ENCODE measurements at regions not wholly inside any gene's neighbourhood (a gene's known extent, or its start where the extent isn't known, plus 50 kb on each side); places are given as distances from the start of the nearest gene placed in this dataset.

DNA sequence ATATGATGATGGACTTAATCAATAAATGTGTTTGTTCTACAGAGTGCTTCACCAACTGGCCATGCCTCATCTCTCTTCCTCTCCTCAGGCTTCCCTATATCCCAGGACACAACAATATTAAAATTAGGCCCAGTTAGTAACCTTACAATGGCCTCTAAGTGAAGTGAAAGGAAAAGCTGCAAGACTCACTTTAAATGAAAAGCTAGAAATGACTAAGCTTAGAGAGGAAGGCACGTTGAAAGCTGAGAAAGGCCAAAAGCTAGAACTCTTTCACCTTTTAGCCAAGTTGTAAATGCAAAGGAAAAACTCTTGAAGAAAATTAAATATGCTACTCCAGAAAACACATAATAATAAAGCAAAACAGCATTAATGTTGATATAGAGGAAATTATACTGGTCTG is 1010.3 kb downstream of the NAALADL2 start:
- DNase-seq (ENCODE audit: low read depth): no peak
- H3K4me3 ChIP-seq (ENCODE audit: low read depth, low read length): no peak overlapping the region
- TF ChIP-seq, protein P1, sequence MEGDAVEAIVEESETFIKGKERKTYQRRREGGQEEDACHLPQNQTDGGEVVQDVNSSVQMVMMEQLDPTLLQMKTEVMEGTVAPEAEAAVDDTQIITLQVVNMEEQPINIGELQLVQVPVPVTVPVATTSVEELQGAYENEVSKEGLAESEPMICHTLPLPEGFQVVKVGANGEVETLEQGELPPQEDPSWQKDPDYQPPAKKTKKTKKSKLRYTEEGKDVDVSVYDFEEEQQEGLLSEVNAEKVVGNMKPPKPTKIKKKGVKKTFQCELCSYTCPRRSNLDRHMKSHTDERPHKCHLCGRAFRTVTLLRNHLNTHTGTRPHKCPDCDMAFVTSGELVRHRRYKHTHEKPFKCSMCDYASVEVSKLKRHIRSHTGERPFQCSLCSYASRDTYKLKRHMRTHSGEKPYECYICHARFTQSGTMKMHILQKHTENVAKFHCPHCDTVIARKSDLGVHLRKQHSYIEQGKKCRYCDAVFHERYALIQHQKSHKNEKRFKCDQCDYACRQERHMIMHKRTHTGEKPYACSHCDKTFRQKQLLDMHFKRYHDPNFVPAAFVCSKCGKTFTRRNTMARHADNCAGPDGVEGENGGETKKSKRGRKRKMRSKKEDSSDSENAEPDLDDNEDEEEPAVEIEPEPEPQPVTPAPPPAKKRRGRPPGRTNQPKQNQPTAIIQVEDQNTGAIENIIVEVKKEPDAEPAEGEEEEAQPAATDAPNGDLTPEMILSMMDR (conservative IDR thresholded peaks at IDR 0.05; ENCODE audit: low read depth, low read length): no peak

DNA sequence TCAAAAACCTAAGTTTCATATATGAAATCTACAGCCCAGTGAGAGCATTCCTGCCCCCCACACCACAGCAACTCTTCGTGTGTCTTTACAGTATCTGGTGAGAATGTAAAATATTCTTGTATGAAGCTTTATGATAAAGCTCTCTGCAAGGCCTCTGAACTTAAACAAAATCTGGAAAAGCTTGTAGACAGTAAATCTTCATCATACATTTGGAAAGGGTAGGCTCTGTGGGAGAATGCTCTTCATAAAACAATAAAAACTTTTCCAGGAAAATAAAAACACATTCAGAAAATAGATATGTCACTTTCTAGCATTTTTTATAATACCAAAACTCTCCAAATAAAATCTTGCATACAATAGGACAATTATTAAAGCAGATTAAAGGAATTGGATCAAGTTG is 1009.5 kb downstream of the NAALADL2 start:
- no peak overlapping the region for H3K4me3 ChIP-seq (ENCODE audit: low read depth, low read length)
- TF ChIP-seq, protein P1 (conservative IDR thresholded peaks at IDR 0.05; ENCODE audit: low read depth, low read length): no peak

DNA sequence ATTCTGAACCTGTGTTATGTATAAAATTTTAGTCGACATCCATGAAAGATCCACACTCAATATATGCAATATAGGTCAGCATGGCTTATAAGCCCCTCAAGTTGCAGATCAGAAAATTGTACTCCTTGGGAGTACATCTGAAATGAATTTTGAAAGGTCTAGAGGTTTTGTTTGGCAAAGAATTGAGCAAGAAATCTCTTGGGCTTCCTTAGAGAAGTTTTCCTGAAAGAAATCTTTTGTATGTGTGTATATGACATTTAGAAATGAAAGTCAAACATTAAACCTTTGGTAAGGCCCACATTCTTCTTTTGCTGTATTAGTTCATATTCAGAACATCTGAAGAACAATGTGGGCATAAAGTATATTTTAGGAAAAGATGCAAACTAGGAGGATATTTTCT is 1006.6 kb downstream of the NAALADL2 start:
- TF ChIP-seq, protein P1 (conservative IDR thresholded peaks at IDR 0.05; ENCODE audit: low read depth, low read length): no peak
- no peak for DNase-seq (ENCODE audit: low read depth)
- H3K4me3 ChIP-seq (ENCODE audit: low read depth, low read length): no peak overlapping the region

More for the DNA sequence above, 1009.5 kb downstream of the NAALADL2 start:
- DNase-seq (ENCODE audit: low read depth): no peak

DNA sequence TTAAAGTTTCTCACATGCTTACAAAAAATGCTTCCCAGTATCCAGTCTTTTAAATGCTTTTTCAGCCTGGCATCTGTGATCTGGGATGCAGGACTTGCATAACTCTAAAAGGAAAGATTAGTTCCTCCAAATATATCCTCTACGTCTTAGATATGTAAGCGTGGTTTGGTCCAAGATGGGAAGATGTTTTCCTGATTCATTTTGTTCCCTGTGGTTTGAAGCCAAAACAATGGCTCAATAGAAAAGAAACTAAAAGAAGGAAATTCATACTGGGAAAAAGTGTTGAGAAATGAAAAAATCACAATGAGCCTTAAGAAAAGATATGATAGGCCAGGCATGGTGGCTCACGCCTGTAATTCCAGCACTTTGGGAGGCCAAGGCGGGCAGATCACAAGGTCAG is 1002.8 kb downstream of the NAALADL2 start:
- TF ChIP-seq, protein P1 (conservative IDR thresholded peaks at IDR 0.05; ENCODE audit: low read depth, low read length): no peak
- H3K4me3 ChIP-seq (ENCODE audit: low read depth, low read length): no peak overlapping the region
- no peak for DNase-seq (ENCODE audit: low read depth)
